ENCODE measurements at regions not wholly inside any gene's neighbourhood (a gene's known extent, or its start where the extent isn't known, plus 50 kb on each side); places are given as distances from the start of the nearest gene placed in this dataset.

GRCh38 chr12:13375583-13376345 is 179.2 kb downstream of the EMP1 start:
- TF ChIP-seq CTCF (IDR thresholded peaks at IDR 0.05; ENCODE audit: low read depth, low read length, missing input control) (no peak), TAF1 (conservative IDR thresholded peaks at IDR 0.05) (no peak), ATF3 (IDR thresholded peaks at IDR 0.05) (no peak), JUND (IDR thresholded peaks at IDR 0.05) (no peak), MAX (IDR thresholded peaks at IDR 0.05) (no peak), YY1 (IDR thresholded peaks at IDR 0.05) (no peak), EGR1 (IDR thresholded peaks at IDR 0.05; ENCODE audit: low read depth in 2 of 2) (no peak), SP1 (IDR thresholded peaks at IDR 0.05) (peak; percentile 54), REST (IDR thresholded peaks at IDR 0.05) (no peak), FOXA2 (IDR thresholded peaks at IDR 0.05) (peak; percentile 50), GABPA (IDR thresholded peaks at IDR 0.05 in 1 of 2, conservative IDR thresholded peaks at IDR 0.05 in 1 of 2) (no peak), NR2F2 (IDR thresholded peaks at IDR 0.05) (no peak), ZBTB33 (IDR thresholded peaks at IDR 0.05) (no peak), RAD21 (IDR thresholded peaks at IDR 0.05) (peak in 1 of 2 donors; percentile 42)

Data from liver (tissue), 3 donors.